Osteoblast (primary cell): ENCODE measurements at regions not wholly inside any gene's neighbourhood (a gene's known extent, or its start where the extent isn't known, plus 50 kb on each side); places are given as distances from the start of the nearest gene placed in this dataset.
A peak's percentile ranks its signal among the peaks of the same experiment; 100 is the strongest.

ENCODE experiments used
- DNase-seq: peaks from one replicate; pipeline ENCODE4 v3.0.0; 2011; ENCODE audit warnings: low spot score, mixed read lengths; ENCODE audit not compliant: insufficient read length; ENCODE audit errors: missing footprints
- H2AFZ ChIP-seq: 2 replicates; pipeline ENCODE4 v1.6.0; 2011; ENCODE audit warnings: mild to moderate bottlenecking, low read length
- H3K27ac ChIP-seq: 2 replicates; pipeline ENCODE4 v1.5.1; 2011; ENCODE audit warnings: mild to moderate bottlenecking, low read depth, low read length, moderate library complexity
- H3K27me3 ChIP-seq: 2 replicates; pipeline ENCODE4 v1.6.0; 2012; ENCODE audit warnings: mild to moderate bottlenecking, control low read depth, inconsistent platforms, low read length, moderate library complexity; ENCODE audit not compliant: insufficient read depth
- H3K36me3 ChIP-seq: 2 replicates; pipeline ENCODE4 v1.5.1; 2011; ENCODE audit warnings: mild to moderate bottlenecking, low read length, control low read depth, moderate library complexity; ENCODE audit not compliant: insufficient read depth
- H3K4me1 ChIP-seq: 2 replicates; pipeline ENCODE4 v1.5.1; 2011; ENCODE audit warnings: mild to moderate bottlenecking, low read length, control low read depth, moderate library complexity; ENCODE audit not compliant: insufficient read depth
- H3K4me2 ChIP-seq: 2 replicates; pipeline ENCODE4 v1.6.0; 2011; ENCODE audit warnings: mild to moderate bottlenecking, low read length; ENCODE audit not compliant: insufficient read depth
- H3K4me3 ChIP-seq: fragments of 200-600 bp; sonication (generic); 3 replicates; pipeline ENCODE4 v1.5.1; 2012; ENCODE audit warnings: mild to moderate bottlenecking, low read length, inconsistent platforms; ENCODE audit not compliant: insufficient read depth
- H3K79me2 ChIP-seq: 2 replicates; pipeline ENCODE4 v1.6.0; 2012; ENCODE audit warnings: mild to moderate bottlenecking, low read length, control low read depth, inconsistent platforms; ENCODE audit not compliant: insufficient read depth
- H3K9me3 ChIP-seq: 2 replicates; pipeline ENCODE4 v1.5.1; 2011; ENCODE audit warnings: low read depth, low read length, control low read depth
- H4K20me1 ChIP-seq: 2 replicates; pipeline ENCODE4 v1.6.0; 2012; ENCODE audit warnings: mild to moderate bottlenecking, low read length, control low read depth; ENCODE audit not compliant: insufficient read depth
- TF ChIP-seq, protein P1 (sequence below): IDR thresholded peaks from 2 replicates; pipeline ENCODE4 v1.5.1; 2011; ENCODE audit warnings: mild to moderate bottlenecking, low read depth, low read length, moderate library complexity; ENCODE audit errors: extremely low read depth

DNA sequence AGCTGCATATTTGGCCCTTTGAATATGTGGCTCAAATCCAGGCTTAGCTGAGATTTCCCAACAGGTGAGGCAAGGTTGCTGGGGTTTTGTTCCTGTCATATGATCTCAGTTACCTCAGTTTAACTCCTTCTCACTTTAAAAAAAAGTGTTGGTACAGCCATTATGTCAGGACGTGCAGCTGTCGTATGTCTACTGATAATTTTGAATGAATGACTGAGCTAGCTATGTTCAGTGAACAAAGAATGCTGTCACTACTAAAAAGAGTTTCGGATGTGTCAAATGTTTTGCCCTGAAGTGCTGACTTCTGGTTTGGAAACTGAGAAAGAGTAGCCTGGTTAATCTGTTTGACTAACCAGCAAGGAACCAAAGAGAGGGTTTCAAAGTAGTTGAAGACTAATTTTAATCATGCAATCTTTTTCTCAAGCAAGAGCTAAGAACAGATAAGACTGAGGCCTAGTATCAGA, 106.3 kb upstream of the NR3C1 start:
- H3K79me2 ChIP-seq = no peaks in the 10 kb centered on the region
- no peaks in the 10 kb centered on the region for H3K27me3 ChIP-seq
- H3K36me3 ChIP-seq = no peaks in the 10 kb centered on the region
- H3K4me2 ChIP-seq = no peak overlapping the region
- H2AFZ ChIP-seq = no peak overlapping the region
- TF ChIP-seq, protein P1, sequence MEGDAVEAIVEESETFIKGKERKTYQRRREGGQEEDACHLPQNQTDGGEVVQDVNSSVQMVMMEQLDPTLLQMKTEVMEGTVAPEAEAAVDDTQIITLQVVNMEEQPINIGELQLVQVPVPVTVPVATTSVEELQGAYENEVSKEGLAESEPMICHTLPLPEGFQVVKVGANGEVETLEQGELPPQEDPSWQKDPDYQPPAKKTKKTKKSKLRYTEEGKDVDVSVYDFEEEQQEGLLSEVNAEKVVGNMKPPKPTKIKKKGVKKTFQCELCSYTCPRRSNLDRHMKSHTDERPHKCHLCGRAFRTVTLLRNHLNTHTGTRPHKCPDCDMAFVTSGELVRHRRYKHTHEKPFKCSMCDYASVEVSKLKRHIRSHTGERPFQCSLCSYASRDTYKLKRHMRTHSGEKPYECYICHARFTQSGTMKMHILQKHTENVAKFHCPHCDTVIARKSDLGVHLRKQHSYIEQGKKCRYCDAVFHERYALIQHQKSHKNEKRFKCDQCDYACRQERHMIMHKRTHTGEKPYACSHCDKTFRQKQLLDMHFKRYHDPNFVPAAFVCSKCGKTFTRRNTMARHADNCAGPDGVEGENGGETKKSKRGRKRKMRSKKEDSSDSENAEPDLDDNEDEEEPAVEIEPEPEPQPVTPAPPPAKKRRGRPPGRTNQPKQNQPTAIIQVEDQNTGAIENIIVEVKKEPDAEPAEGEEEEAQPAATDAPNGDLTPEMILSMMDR = no peak
- no peak overlapping the region for H3K27ac ChIP-seq
- H3K4me1 ChIP-seq = peaks cover 24% of the 10 kb centered on the region
- no peak overlapping the region for H3K4me3 ChIP-seq
- H3K9me3 ChIP-seq = no peaks in the 10 kb centered on the region
- H4K20me1 ChIP-seq = no peaks in the 10 kb centered on the region
- no peak for DNase-seq

DNA sequence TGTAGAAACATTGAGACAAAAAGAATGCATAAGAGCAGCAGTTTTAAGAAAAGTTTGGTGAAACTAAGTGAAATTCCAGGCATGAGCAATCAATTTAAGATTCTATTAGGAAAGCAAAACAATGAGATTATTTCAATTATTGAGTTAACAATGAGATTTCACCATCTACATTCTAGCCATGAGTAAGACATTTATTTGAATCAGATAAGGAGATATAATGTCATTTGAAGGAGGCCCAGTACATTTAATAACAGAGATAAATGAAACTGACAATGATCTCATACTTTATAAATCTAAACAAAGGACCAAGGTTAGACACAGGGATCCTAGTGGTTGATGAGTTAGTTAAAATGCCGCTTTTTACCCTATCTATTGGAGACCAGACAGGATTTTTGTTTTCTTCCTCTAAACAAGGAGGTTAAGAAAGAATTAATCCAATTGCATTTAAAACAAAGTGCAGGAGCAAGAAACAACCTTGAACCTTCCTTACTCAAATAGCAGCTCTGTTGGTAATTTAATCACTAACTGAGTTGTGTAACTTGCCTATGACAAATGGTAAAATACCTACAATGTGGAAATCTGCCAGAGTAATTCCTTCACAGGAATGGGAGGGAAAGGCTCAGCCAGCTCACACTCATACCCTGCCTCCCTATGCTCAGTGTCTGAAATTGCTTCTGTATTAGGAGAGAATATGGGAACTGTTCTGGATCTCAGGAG, 103.5 kb upstream of the NR3C1 start:
- no peaks in the 10 kb centered on the region for H3K9me3 ChIP-seq
- peak overlapping the region; percentile 61 for H3K4me2 ChIP-seq
- peak; percentile 77 for DNase-seq
- peak overlapping the region; percentile 75 for H3K27ac ChIP-seq
- TF ChIP-seq, protein P1 = peak; percentile 19
- H3K36me3 ChIP-seq = no peaks in the 10 kb centered on the region
- H3K4me3 ChIP-seq = peak overlapping the region; percentile 12
- no peaks in the 10 kb centered on the region for H4K20me1 ChIP-seq
- H3K4me1 ChIP-seq = peaks cover 23% of the 10 kb centered on the region
- H3K79me2 ChIP-seq = no peaks in the 10 kb centered on the region
- H2AFZ ChIP-seq = peak overlapping the region; percentile 70
- no peaks in the 10 kb centered on the region for H3K27me3 ChIP-seq

DNA sequence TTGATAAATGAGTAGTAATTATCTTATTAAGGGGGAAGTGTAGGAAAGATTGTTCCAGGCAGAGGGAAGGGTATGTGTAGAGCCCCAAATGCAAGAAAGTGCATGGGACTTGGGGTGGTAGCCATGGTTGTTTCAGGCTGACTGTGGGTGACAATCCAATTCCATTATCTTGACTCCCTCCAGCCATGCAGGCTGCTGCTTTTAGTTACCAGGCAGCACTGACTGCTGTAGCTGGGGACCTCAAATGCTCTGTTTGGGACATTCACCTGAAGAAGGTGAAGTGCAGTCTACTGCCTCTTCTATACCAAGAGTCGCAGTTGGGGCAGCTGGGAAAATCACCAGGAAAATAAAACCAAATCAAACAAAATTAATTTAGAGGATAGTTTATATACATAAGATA, 102.4 kb upstream of the NR3C1 start:
- Histone ChIP-seq H4K20me1 (no peaks in the 10 kb centered on the region), H2AFZ (no peak overlapping the region), H3K9me3 (no peaks in the 10 kb centered on the region), H3K4me2 (peak overlapping the region; percentile 61), H3K27me3 (no peaks in the 10 kb centered on the region), H3K4me3 (no peak overlapping the region), H3K27ac (peak overlapping the region; percentile 75), H3K4me1 (peaks cover 23% of the 10 kb centered on the region), H3K79me2 (no peaks in the 10 kb centered on the region), H3K36me3 (no peaks in the 10 kb centered on the region)
- TF ChIP-seq, protein P1 = no peak
- DNase-seq = no peak

GRCh38 chr5:143505354-143505753, 101.9 kb upstream of the NR3C1 start:
- H3K9me3 ChIP-seq = no peaks in the 10 kb centered on the region
- H3K79me2 ChIP-seq = no peaks in the 10 kb centered on the region
- TF ChIP-seq, protein P1 = no peak
- H3K27ac ChIP-seq = no peak overlapping the region
- no peaks in the 10 kb centered on the region for H4K20me1 ChIP-seq
- DNase-seq = no peak
- H3K27me3 ChIP-seq = no peaks in the 10 kb centered on the region
- no peak overlapping the region for H2AFZ ChIP-seq
- H3K4me1 ChIP-seq = peaks cover 23% of the 10 kb centered on the region
- H3K36me3 ChIP-seq = no peaks in the 10 kb centered on the region
- H3K4me3 ChIP-seq = no peak overlapping the region
- no peak overlapping the region for H3K4me2 ChIP-seq
